HepG2 (cell line): ENCODE measurements at regions not wholly inside any gene's neighbourhood (a gene's known extent, or its start where the extent isn't known, plus 50 kb on each side); places are given as distances from the start of the nearest gene placed in this dataset.

Experiments
- ATAC-seq: fragments of 200-7000 bp; cut with Tn5 transposase; 3 replicates; pipeline ENCODE4 v1.9.1; 2020; ENCODE audit warnings: mild to moderate bottlenecking, moderate library complexity
- BruUV-seq: library from RNA; stranded (reverse); fragments of 400-500 nt; replicated peaks from 2 replicates; lab custom pipeline; 2021; lab: Mats Ljungman, UMichigan
- CTCF ChIA-PET: fragments of 300-600 bp; formaldehyde crosslinking; extraction: SDS; loops from one replicate; lab custom pipeline; 2021; ENCODE audit warnings: low total read pairs, inconsistent platforms, low intra/inter-chr PET ratio; lab: Yijun Ruan, JAX
- POLR2A ChIA-PET: fragments of 350-600 bp; sonication (Branson Sonifier 250); formaldehyde crosslinking; loops from one replicate; lab custom pipeline; 2020; ENCODE audit warnings: antibody characterized with exemption, inconsistent platforms; lab: Yijun Ruan, JAX
- DNase-seq: peaks from one replicate; pipeline ENCODE4 v3.0.0-alpha.2; 2015; ENCODE audit warnings: low spot score
- FAIRE-seq: peaks from 3 replicates; lab custom pipeline; 2011; peaks lifted over from hg19 to GRCh38; lab: Jason Lieb, UNC
- H2AFZ ChIP-seq: one replicate; pipeline ENCODE4 v1.6.1; 2011; ENCODE audit warnings: low read length, inconsistent platforms
- H3K27ac ChIP-seq: fragments of 300-600 bp; 3 replicates; pipeline ENCODE4 v1.8.0; 2011; ENCODE audit warnings: mixed run types, mild to moderate bottlenecking, mixed read lengths, low read length, inconsistent platforms; ENCODE audit not compliant: insufficient read depth; ENCODE audit errors: extremely low read length
- H3K27me3 ChIP-seq, 2 experiments: fragments of 200-600 bp in 1 of 2; 2 replicates in 1 of 2; 3 replicates in 1 of 2; pipeline versions ENCODE4 v1.6.0 to v1.8.0; 2011; ENCODE audit warnings: low read length in 2 of 2, mild to moderate bottlenecking in 2 of 2, moderate library complexity in 2 of 2, inconsistent platforms in 1 of 2; ENCODE audit not compliant: insufficient read depth in 2 of 2, control insufficient read depth in 1 of 2
- H3K36me3 ChIP-seq, 2 experiments: fragments of 200-600 bp in 1 of 2; replicated peaks in 1 of 2; 2 replicates in 1 of 2; 3 replicates in 1 of 2; pipeline versions ENCODE4 v1.5.1 to v1.8.0; 2011; ENCODE audit warnings: low read length in 2 of 2, inconsistent platforms in 1 of 2; ENCODE audit not compliant: insufficient read depth in 2 of 2, control insufficient read depth in 1 of 2
- H3K4me1 ChIP-seq: 2 replicates; pipeline ENCODE4 v1.5.1; 2012; ENCODE audit warnings: low read length, inconsistent platforms; ENCODE audit not compliant: insufficient read depth
- H3K4me2 ChIP-seq: 2 replicates; pipeline ENCODE4 v1.6.0; 2011; ENCODE audit warnings: low read depth, low read length, inconsistent platforms
- H3K4me3 ChIP-seq, 3 experiments: fragments of 200-600 bp in 1 of 3; sonication (generic), shearing (Covaris generic) in 1 of 3; replicated peaks in 1 of 3; 2 replicates each; pipeline ENCODE4 v1.5.1; 2011 to 2016; ENCODE audit warnings: low read length in 3 of 3, inconsistent platforms in 2 of 3, low read depth in 2 of 3, mild to moderate bottlenecking in 2 of 3, control low read depth in 1 of 3, mixed read lengths in 1 of 3; ENCODE audit not compliant: insufficient read depth in 1 of 3
- H3K79me2 ChIP-seq: one replicate; pipeline ENCODE4 v1.6.1; 2011; ENCODE audit warnings: low read length, inconsistent platforms; ENCODE audit not compliant: insufficient read depth
- H3K9ac ChIP-seq: 2 replicates; pipeline ENCODE4 v1.6.0; 2011; ENCODE audit warnings: mild to moderate bottlenecking, low read depth, low read length, inconsistent platforms; ENCODE audit not compliant: insufficient read depth
- H3K9me3 ChIP-seq: 2 replicates; pipeline ENCODE4 v1.5.1; 2012; ENCODE audit warnings: mild to moderate bottlenecking, low read length
- H4K20me1 ChIP-seq: 2 replicates; pipeline ENCODE4 v1.6.0; 2011; ENCODE audit warnings: inconsistent platforms, mild to moderate bottlenecking, low read length, moderate library complexity; ENCODE audit not compliant: insufficient read depth
- DRAP1 ChIP-seq: IDR thresholded peaks from 2 replicates; pipeline ENCODE4 v1.6.1; 2016; ENCODE audit warnings: missing genetic modification reagents, missing compliant biosample characterization
- FOXP1 ChIP-seq, 2 experiments: fragments of 450-650 bp in 1 of 2; IDR thresholded peaks; 2 replicates each; pipeline ENCODE4 v1.6.1; 2017 to 2018; ENCODE audit warnings: antibody characterized with exemption in 1 of 2
- MED8 ChIP-seq: sonication (generic); formaldehyde crosslinking; IDR thresholded peaks from 2 replicates; pipeline ENCODE4 v1.8.1; 2023; ENCODE audit warnings: mild to moderate bottlenecking, missing genetic modification reagents; ENCODE audit not compliant: insufficient replicate concordance
- ZHX2 ChIP-seq, 2 experiments: sonication (generic) in 1 of 2; formaldehyde crosslinking in 1 of 2; IDR thresholded peaks; 2 replicates each; pipeline versions ENCODE4 v1.6.1 to v1.9.0; 2014 to 2022; ENCODE audit warnings: antibody characterized with exemption in 1 of 2, borderline replicate concordance in 1 of 2, inconsistent platforms in 1 of 2, low read depth in 1 of 2, missing genetic modification reagents in 1 of 2
- ZNF207 ChIP-seq: fragments of 450-650 bp; IDR thresholded peaks from 2 replicates; pipeline ENCODE4 v1.6.1; 2016; ENCODE audit warnings: antibody characterized with exemption, borderline replicate concordance
- ZNF549 ChIP-seq: sonication (generic); formaldehyde crosslinking; IDR thresholded peaks from 2 replicates; pipeline ENCODE4 v1.5.0; 2020; ENCODE audit warnings: missing genetic modification reagents
- ZNF687 ChIP-seq: sonication (generic); formaldehyde crosslinking; IDR thresholded peaks from 2 replicates; pipeline ENCODE4 v1.5.1; 2020; ENCODE audit warnings: mild to moderate bottlenecking, missing genetic modification reagents, moderate library complexity
- ZNF710 ChIP-seq: sonication (generic); formaldehyde crosslinking; IDR thresholded peaks from 2 replicates; pipeline ENCODE4 v1.5.0; 2020; ENCODE audit warnings: mild to moderate bottlenecking, missing genetic modification reagents, borderline replicate concordance
- WGBS: methylation state at CpG from one replicate; pipeline ENCODE4 v1.1.6; 2017; ENCODE audit warnings: low lambda C conversion rate; 5-methylcytosine and 5-hydroxymethylcytosine counted together
- in situ Hi-C: cut with HindIII; loops from 2 replicates; pipeline ENCODE4 v1.10.0; 2017; ENCODE audit warnings: low pct_unique_long_range_greater_than_20kb; ENCODE audit not compliant: extremely low pct_ligation_motif_present
- intact Hi-C: fragments of 100-400 bp; cut with micrococcal nuclease; formaldehyde crosslinking; loops from one replicate; pipeline ENCODE4 v1.10.0; 2022; ENCODE audit not compliant: unreplicated experiment
- TF ChIP-seq, protein P1 (sequence below): sonication (generic); formaldehyde crosslinking; IDR thresholded peaks from 2 replicates; pipeline ENCODE4 v1.5.1; 2020; ENCODE audit warnings: missing genetic modification reagents, mild to moderate bottlenecking, borderline replicate concordance

DNA sequence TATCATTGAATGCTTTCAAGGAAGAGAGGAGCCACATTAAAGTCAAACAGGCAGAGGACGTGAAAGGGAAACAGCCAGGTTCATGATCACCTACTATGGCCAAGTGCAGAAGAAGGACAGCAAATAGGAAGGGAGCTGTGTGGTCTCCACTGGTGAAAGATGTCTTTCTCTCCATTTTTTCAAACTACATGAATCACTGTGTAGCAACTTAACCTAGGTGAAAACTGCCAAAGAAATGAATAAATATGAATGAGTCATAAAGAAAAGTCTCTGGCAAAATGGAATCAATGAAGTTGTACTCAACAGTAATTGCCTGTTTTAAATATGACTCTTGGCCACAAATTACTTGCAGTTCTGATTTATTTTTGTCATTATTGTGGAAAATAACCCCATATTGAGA lies 452.6 kb upstream of the PKDCC start:
- H3K27me3 ChIP-seq: no peaks in the 10 kb centered on the region
- H3K4me1 ChIP-seq: no peaks in the 10 kb centered on the region
- TF ChIP-seq, protein P1, sequence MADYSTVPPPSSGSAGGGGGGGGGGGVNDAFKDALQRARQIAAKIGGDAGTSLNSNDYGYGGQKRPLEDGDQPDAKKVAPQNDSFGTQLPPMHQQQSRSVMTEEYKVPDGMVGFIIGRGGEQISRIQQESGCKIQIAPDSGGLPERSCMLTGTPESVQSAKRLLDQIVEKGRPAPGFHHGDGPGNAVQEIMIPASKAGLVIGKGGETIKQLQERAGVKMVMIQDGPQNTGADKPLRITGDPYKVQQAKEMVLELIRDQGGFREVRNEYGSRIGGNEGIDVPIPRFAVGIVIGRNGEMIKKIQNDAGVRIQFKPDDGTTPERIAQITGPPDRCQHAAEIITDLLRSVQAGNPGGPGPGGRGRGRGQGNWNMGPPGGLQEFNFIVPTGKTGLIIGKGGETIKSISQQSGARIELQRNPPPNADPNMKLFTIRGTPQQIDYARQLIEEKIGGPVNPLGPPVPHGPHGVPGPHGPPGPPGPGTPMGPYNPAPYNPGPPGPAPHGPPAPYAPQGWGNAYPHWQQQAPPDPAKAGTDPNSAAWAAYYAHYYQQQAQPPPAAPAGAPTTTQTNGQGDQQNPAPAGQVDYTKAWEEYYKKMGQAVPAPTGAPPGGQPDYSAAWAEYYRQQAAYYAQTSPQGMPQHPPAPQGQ (CRISPR knock-in tag): no peak
- TF ChIP-seq ZHX2 (IDR thresholded peaks at IDR 0.05; ENCODE audit: low read depth) (no peak), ZHX2 (CRISPR knock-in tag; IDR thresholded peaks at IDR 0.05; ENCODE audit: borderline replicate concordance) (no peak), ZNF549 (CRISPR knock-in tag) (no peak), ZNF710 (no peak), ZNF687 (CRISPR knock-in tag) (no peak), MED8 (CRISPR knock-in tag) (no peak), ZNF207 (no peak), DRAP1 (no peak), FOXP1 (IDR thresholded peaks at IDR 0.05) (no peak), FOXP1 (CRISPR knock-in tag; IDR thresholded peaks at IDR 0.05) (no peak)
- no peak overlapping the region for H2AFZ ChIP-seq
- ChIA-PET POLR2A (no interaction called here), CTCF (no interaction called here)
- H3K4me2 ChIP-seq: no peak overlapping the region
- H3K4me3 ChIP-seq: no peak overlapping the region
- no peak overlapping the region for H3K9ac ChIP-seq
- in situ Hi-C loops: no loop called here
- ATAC-seq (no peak), FAIRE-seq (no peak), DNase-seq (no peak)
- BruUV-seq: no TSS peak
- intact Hi-C loops: no loop called here
- H3K79me2 ChIP-seq: no peaks in the 10 kb centered on the region
- no peaks in the 10 kb centered on the region for H3K9me3 ChIP-seq
- no peaks in the 10 kb centered on the region for H4K20me1 ChIP-seq
- no peaks in the 10 kb centered on the region for H3K36me3 ChIP-seq
- H3K27ac ChIP-seq: no peak overlapping the region
- 10% methylated on average over 1 of the region's 1 CpG for WGBS
